Kidney glomerular epithelial cell (primary cell): ENCODE measurements at regions not wholly inside any gene's neighbourhood (a gene's known extent, or its start where the extent isn't known, plus 50 kb on each side); places are given as distances from the start of the nearest gene placed in this dataset.

Experiments
- DNase-seq: peaks from one replicate; lab custom pipeline; 2025; lab: John Stamatoyannopoulos, UW

GRCh38 chr14:51546099-51546498 is 105.6 kb upstream of the FRMD6 start:
- DNase-seq, result no peak

- no peak for DNase-seq
Measured at GRCh38 chr14:51546603-51547258, 105.0 kb upstream of the FRMD6 start.

- peak; percentile 99 for DNase-seq
Measured at GRCh38 chr14:51547260-51547659, 104.5 kb upstream of the FRMD6 start.

GRCh38 chr14:51547701-51548100 is 104.0 kb upstream of the FRMD6 start:
- no peak for DNase-seq

- DNase-seq, result no peak
Measured at GRCh38 chr14:51548187-51548586, 103.5 kb upstream of the FRMD6 start.

GRCh38 chr14:51550636-51551035 is 101.1 kb upstream of the FRMD6 start:
- DNase-seq, result no peak

- no peak for DNase-seq
Measured at GRCh38 chr14:51552275-51552674, 99.4 kb upstream of the FRMD6 start.

- DNase-seq, result no peak
Measured at GRCh38 chr14:51552768-51553404, 98.8 kb upstream of the FRMD6 start.

GRCh38 chr14:51554339-51554920 is 97.3 kb upstream of the FRMD6 start:
- DNase-seq, result peak; percentile 85

GRCh38 chr14:51554953-51555352 is 96.8 kb upstream of the FRMD6 start:
- DNase-seq, result peak; percentile 38

- no peak for DNase-seq
Measured at GRCh38 chr14:51561141-51561540, 90.6 kb upstream of the FRMD6 start.

- no peak for DNase-seq
Measured at GRCh38 chr14:51562816-51563215, 88.9 kb upstream of the FRMD6 start.

GRCh38 chr14:51563560-51563959 is 88.2 kb upstream of the FRMD6 start:
- no peak for DNase-seq

- DNase-seq, result no peak
Measured at GRCh38 chr14:51564460-51564859, 87.2 kb upstream of the FRMD6 start.

GRCh38 chr14:51564986-51565604 is 86.6 kb upstream of the FRMD6 start:
- DNase-seq, result no peak

GRCh38 chr14:51566831-51567582 is 84.7 kb upstream of the FRMD6 start:
- no peak for DNase-seq

- DNase-seq, result no peak
Measured at GRCh38 chr14:51568366-51568765, 83.3 kb upstream of the FRMD6 start.

GRCh38 chr14:51573607-51574006 is 78.1 kb upstream of the FRMD6 start:
- DNase-seq, result no peak

GRCh38 chr14:51574009-51574408 is 77.7 kb upstream of the FRMD6 start:
- no peak for DNase-seq

GRCh38 chr14:51575349-51576116 is 76.2 kb upstream of the FRMD6 start:
- no peak for DNase-seq

GRCh38 chr14:51576117-51576430 is 75.6 kb upstream of the FRMD6 start:
- DNase-seq, result no peak

- DNase-seq, result no peak
Measured at GRCh38 chr14:51576879-51577278, 74.8 kb upstream of the FRMD6 start.
